ENCODE measurements at regions not wholly inside any gene's neighbourhood (a gene's known extent, or its start where the extent isn't known, plus 50 kb on each side); places are given as distances from the start of the nearest gene placed in this dataset.
A peak's percentile ranks its signal among the peaks of the same experiment; 100 is the strongest.

DNA sequence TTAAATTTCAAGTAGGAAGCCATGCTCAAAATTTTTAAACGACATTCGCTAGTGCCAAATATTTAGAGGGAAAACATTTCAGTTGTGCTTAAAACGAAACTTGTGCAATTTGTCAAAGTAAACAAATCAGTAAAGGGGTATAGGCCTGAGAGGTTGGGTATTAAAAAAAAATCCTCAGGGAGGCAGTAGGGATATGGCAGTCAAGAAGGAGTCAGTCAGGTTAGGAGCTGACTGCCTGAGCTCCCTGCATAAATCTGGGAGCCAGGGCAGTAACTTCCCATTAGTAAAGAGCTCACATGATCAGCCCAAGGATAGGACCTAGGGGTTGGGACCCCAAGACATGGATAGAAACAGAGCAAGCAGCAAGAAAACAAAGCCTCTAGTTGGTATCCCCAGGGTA is 120.7 kb upstream of the STAC start:
- Histone ChIP-seq H2AK5ac (ENCODE audit: low read depth, low read length) (no peak overlapping the region), H2BK15ac (ENCODE audit: low read length) (no peak overlapping the region), H3K36me3 (ENCODE audit: control insufficient read depth in 2 of 4, insufficient read depth in 4 of 4, low read length in 3 of 4) (no peaks in the 10 kb centered on the region), H3K4me1 (replicated peaks in 1 of 4; ENCODE audit: control insufficient read depth in 3 of 4, insufficient read depth in 4 of 4, low read length in 3 of 4) (no peaks in the 10 kb centered on the region), H4K20me1 (replicated peaks in 1 of 2; ENCODE audit: control insufficient read depth in 1 of 2, insufficient read depth in 2 of 2, low read length in 2 of 2) (no peaks in the 10 kb centered on the region), H2BK5ac (ENCODE audit: low read depth, low read length) (no peak overlapping the region), H4K5ac (ENCODE audit: insufficient read length, low read depth, low read length) (no peak overlapping the region), H3K79me2 (ENCODE audit: control insufficient read depth in 1 of 2, insufficient read depth in 2 of 2, low read length in 2 of 2) (no peaks in the 10 kb centered on the region), H3K14ac (ENCODE audit: insufficient read length) (no peak overlapping the region), H2BK120ac (replicated peaks; ENCODE audit: low read depth, low read length) (no peak overlapping the region), H2AFZ (ENCODE audit: low read length) (0 out of 2 replicates have a peak overlapping the region, but pooled peaks have one; percentile 12), H3K27me3 (replicated peaks in 1 of 4; ENCODE audit: control insufficient read depth in 3 of 4, extremely low read depth in 1 of 4, insufficient read depth in 3 of 4, low read length in 3 of 4) (no peaks in the 10 kb centered on the region), H3K18ac (ENCODE audit: extremely low read depth, low read length) (no peak overlapping the region), H2BK20ac (ENCODE audit: low read length) (no peak overlapping the region), H3K27ac (ENCODE audit: low read depth, low read length) (no peak overlapping the region), H3K4me2 (ENCODE audit: insufficient read depth in 1 of 2, low read depth in 2 of 2, low read length in 2 of 2) (no peak overlapping the region), H3K9ac (replicated peaks in 1 of 4; ENCODE audit: extremely low read depth in 1 of 4, low read depth in 3 of 4, low read length in 3 of 4) (no peak overlapping the region), H3K23ac (ENCODE audit: insufficient read length) (no peak overlapping the region), H3K56ac (replicated peaks; ENCODE audit: insufficient read length, low read depth, low read length) (no peak overlapping the region), H4K91ac (replicated peaks; ENCODE audit: insufficient read length, low read length) (no peak overlapping the region), H3K4me3 (ENCODE audit: extremely low read depth in 1 of 4, insufficient read depth in 2 of 4, low read depth in 3 of 4, low read length in 4 of 4) (no peak overlapping the region), H2BK12ac (ENCODE audit: low read depth, low read length) (no peak overlapping the region), H3K4ac (replicated peaks; ENCODE audit: insufficient read length, low read depth, low read length) (no peak overlapping the region), H4K8ac (ENCODE audit: extremely low read depth, insufficient read depth, low read length) (no peak overlapping the region), H3K9me3 (ENCODE audit: insufficient read depth in 2 of 2, low read depth in 1 of 2, low read length in 1 of 2) (no peaks in the 10 kb centered on the region), H3K79me1 (ENCODE audit: low read depth, low read length) (no peaks in the 10 kb centered on the region), H3K23me2 (ENCODE audit: low read depth, low read length) (no peaks in the 10 kb centered on the region)
- DNase-seq (ENCODE audit: low read depth in 1 of 2, low spot score in 2 of 2) (no peak), FAIRE-seq (no peak)
- TF ChIP-seq, protein P1, sequence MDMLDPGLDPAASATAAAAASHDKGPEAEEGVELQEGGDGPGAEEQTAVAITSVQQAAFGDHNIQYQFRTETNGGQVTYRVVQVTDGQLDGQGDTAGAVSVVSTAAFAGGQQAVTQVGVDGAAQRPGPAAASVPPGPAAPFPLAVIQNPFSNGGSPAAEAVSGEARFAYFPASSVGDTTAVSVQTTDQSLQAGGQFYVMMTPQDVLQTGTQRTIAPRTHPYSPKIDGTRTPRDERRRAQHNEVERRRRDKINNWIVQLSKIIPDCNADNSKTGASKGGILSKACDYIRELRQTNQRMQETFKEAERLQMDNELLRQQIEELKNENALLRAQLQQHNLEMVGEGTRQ (IDR thresholded peaks at IDR 0.05; ENCODE audit: low read length) = no peak
- TF ChIP-seq MAX (IDR thresholded peaks at IDR 0.05) (no peak), RAD21 (IDR thresholded peaks at IDR 0.05 in 1 of 2, conservative IDR thresholded peaks at IDR 0.05 in 1 of 2; ENCODE audit: low read depth in 2 of 2, low read length in 2 of 2) (peak; percentile 22 to 40; a peak in 3 of 4 replicates)
- WGBS, 2 experiments (ENCODE audit: extremely low coverage in 1 of 2, insufficient coverage in 1 of 2, insufficient read length in 1 of 2, insufficient replicate concordance in 2 of 2, low coverage in 1 of 2, low lambda C conversion rate in 2 of 2, missing lambda C conversion rate in 1 of 2) = 91% methylated on average over 3 of the region's 3 CpGs; no CpG with 5 or more reads in 1 of the 2 experiments
- POLR2A ChIA-PET (ENCODE audit: partially characterized antibody) = no interaction called here
- CTCF ChIA-PET (ENCODE audit: partially characterized antibody) = interaction anchor here (0.6 to 1.5 kb wide), 2 partner anchors 18 to 121 kb away, joined by 3 read pairs; partner anchors contain the start of gene STAC

Data from H1 (cell line).